ENCODE measurements at regions not wholly inside any gene's neighbourhood (a gene's known extent, or its start where the extent isn't known, plus 50 kb on each side); places are given as distances from the start of the nearest gene placed in this dataset.

DNA sequence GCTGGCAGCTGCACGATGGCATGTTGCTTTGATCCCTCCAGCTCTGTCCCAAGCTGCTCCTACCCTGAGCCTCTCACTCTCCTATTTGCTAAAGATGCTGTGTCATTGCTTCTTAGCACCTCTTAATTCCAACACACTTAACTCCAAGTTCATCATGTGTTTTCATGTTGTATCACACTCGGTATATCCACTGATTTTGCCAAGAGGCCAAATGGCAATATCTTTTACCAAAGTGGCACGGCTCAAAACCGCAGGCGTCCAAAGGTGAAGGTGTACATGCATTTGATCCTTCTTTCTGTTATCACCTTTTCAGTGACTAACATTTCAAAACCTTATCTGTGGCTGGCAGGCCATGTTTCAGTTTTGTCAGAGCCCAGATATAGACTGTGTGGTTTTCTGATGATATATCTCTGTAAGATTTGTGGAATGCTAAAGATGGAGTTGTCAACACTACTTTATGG, 217.0 kb downstream of the TBX18 start (continued):
- TF ChIP-seq, protein P1, sequence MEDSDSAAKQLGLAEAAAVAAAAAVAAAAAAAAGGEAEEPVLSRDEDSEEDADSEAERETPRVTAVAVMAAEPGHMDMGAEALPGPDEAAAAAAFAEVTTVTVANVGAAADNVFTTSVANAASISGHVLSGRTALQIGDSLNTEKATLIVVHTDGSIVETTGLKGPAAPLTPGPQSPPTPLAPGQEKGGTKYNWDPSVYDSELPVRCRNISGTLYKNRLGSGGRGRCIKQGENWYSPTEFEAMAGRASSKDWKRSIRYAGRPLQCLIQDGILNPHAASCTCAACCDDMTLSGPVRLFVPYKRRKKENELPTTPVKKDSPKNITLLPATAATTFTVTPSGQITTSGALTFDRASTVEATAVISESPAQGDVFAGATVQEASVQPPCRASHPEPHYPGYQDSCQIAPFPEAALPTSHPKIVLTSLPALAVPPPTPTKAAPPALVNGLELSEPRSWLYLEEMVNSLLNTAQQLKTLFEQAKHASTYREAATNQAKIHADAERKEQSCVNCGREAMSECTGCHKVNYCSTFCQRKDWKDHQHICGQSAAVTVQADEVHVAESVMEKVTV (CRISPR knock-in tag; IDR thresholded peaks at IDR 0.05) = no peak
- TF ChIP-seq HDAC1 (IDR thresholded peaks at IDR 0.05) (peak; percentile 56 to 96; a peak in 3 of 4 replicates), NCOA1 (IDR thresholded peaks at IDR 0.05; ENCODE audit: low read depth) (peak; percentile 79), CBFA2T3 (IDR thresholded peaks at IDR 0.05) (peak; percentile 96), HDAC8 (tag; IDR thresholded peaks at IDR 0.05) (no peak), TEAD1 (CRISPR knock-in tag; IDR thresholded peaks at IDR 0.05) (peak in 1 of 2 experiments; percentile 97; a peak in 2 of 4 replicates), RAD51 (IDR thresholded peaks at IDR 0.05; ENCODE audit: borderline replicate concordance, low read depth) (peak; percentile 72), MEF2D (tag; conservative IDR thresholded peaks at IDR 0.05; ENCODE audit: low read depth) (peak; percentile 98), GABPB1 (CRISPR knock-in tag; IDR thresholded peaks at IDR 0.05) (no peak), SMARCA4 (IDR thresholded peaks at IDR 0.05) (peak; percentile 96), GATAD2B (IDR thresholded peaks at IDR 0.05; ENCODE audit: borderline replicate concordance) (0 out of 2 replicates have a peak, but pooled peaks have one; percentile 36), CEBPG (CRISPR knock-in tag; IDR thresholded peaks at IDR 0.05) (no peak), CEBPG (tag; conservative IDR thresholded peaks at IDR 0.05 in 1 of 2, IDR thresholded peaks at IDR 0.05 in 1 of 2) (peak in 1 of 2 experiments; percentile 41; a peak in 3 of 4 replicates), TAF15 (IDR thresholded peaks at IDR 0.05; ENCODE audit: low read depth, low read length) (no peak), KAT7 (CRISPR knock-in tag; IDR thresholded peaks at IDR 0.05; ENCODE audit: borderline replicate concordance) (no peak), SIN3B (IDR thresholded peaks at IDR 0.05; ENCODE audit: low read depth) (no peak), LEF1 (IDR thresholded peaks at IDR 0.05) (peak; percentile 91), ZKSCAN1 (IDR thresholded peaks at IDR 0.05; ENCODE audit: low read depth, low read length) (peak; percentile 89), TSC22D4 (tag; IDR thresholded peaks at IDR 0.05) (no peak), JUN (IDR thresholded peaks at IDR 0.05; ENCODE audit: borderline replicate concordance, low read depth, low read length) (peak; percentile 79; the same call in 1 of the 2 replicates), JUN (CRISPR knock-in tag; IDR thresholded peaks at IDR 0.05; ENCODE audit: borderline replicate concordance) (no peak), L3MBTL2 (IDR thresholded peaks at IDR 0.05) (peak; percentile 25; the same call in 1 of the 2 replicates), HEY1 (CRISPR knock-in tag; IDR thresholded peaks at IDR 0.05; ENCODE audit: borderline replicate concordance) (peak; percentile 88)
- TF ChIP-seq, protein P2, sequence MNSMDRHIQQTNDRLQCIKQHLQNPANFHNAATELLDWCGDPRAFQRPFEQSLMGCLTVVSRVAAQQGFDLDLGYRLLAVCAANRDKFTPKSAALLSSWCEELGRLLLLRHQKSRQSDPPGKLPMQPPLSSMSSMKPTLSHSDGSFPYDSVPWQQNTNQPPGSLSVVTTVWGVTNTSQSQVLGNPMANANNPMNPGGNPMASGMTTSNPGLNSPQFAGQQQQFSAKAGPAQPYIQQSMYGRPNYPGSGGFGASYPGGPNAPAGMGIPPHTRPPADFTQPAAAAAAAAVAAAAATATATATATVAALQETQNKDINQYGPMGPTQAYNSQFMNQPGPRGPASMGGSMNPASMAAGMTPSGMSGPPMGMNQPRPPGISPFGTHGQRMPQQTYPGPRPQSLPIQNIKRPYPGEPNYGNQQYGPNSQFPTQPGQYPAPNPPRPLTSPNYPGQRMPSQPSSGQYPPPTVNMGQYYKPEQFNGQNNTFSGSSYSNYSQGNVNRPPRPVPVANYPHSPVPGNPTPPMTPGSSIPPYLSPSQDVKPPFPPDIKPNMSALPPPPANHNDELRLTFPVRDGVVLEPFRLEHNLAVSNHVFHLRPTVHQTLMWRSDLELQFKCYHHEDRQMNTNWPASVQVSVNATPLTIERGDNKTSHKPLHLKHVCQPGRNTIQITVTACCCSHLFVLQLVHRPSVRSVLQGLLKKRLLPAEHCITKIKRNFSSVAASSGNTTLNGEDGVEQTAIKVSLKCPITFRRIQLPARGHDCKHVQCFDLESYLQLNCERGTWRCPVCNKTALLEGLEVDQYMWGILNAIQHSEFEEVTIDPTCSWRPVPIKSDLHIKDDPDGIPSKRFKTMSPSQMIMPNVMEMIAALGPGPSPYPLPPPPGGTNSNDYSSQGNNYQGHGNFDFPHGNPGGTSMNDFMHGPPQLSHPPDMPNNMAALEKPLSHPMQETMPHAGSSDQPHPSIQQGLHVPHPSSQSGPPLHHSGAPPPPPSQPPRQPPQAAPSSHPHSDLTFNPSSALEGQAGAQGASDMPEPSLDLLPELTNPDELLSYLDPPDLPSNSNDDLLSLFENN (IDR thresholded peaks at IDR 0.05; ENCODE audit: low read depth in 2 of 2, low read length in 2 of 2) = peak in 1 of 2 experiments; percentile 87; a peak in 2 of 4 replicates
- TF ChIP-seq, protein P3, sequence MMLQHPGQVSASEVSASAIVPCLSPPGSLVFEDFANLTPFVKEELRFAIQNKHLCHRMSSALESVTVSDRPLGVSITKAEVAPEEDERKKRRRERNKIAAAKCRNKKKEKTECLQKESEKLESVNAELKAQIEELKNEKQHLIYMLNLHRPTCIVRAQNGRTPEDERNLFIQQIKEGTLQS (IDR thresholded peaks at IDR 0.05) = peak; percentile 86
- TF ChIP-seq, protein P3 (CRISPR knock-in tag; conservative IDR thresholded peaks at IDR 0.05) = peak; percentile 81; the same call in 1 of the 2 replicates

All from K562 (cell line).